Spinal cord (tissue), 9 donors: ENCODE measurements at regions not wholly inside any gene's neighbourhood (a gene's known extent, or its start where the extent isn't known, plus 50 kb on each side); places are given as distances from the start of the nearest gene placed in this dataset.

Experiments used
- DNase-seq, 6 donors: peaks; one replicate each; pipeline versions ENCODE4 v3.0.0 to v3.0.0-alpha.2; 2013 to 2015; ENCODE audit warnings: low spot score in 6 of 6, low read depth in 4 of 6
- H3K27ac ChIP-seq: one replicate; pipeline ENCODE4 v1.5.1; 2013; ENCODE audit warnings: low read depth, low read length, control low read depth
- H3K27me3 ChIP-seq: one replicate; pipeline ENCODE4 v1.6.1; 2013; ENCODE audit warnings: low read length; ENCODE audit not compliant: control insufficient read depth, insufficient read depth
- H3K36me3 ChIP-seq: one replicate; pipeline ENCODE4 v1.6.1; 2013; ENCODE audit warnings: low read length; ENCODE audit not compliant: control insufficient read depth, insufficient read depth
- H3K4me1 ChIP-seq: one replicate; pipeline ENCODE4 v1.6.1; 2013; ENCODE audit warnings: low read length; ENCODE audit not compliant: control insufficient read depth, insufficient read depth
- H3K4me3 ChIP-seq: one replicate; pipeline ENCODE4 v1.5.1; 2013; ENCODE audit warnings: low read depth, low read length, control low read depth
- H3K9me3 ChIP-seq: one replicate; pipeline ENCODE4 v1.6.1; 2013; ENCODE audit warnings: low read length; ENCODE audit not compliant: control insufficient read depth, insufficient read depth
- WGBS: methylation state at CpG from one replicate; pipeline ENCODE4 v1.1.5; 2013; ENCODE audit warnings: missing lambda C conversion rate; ENCODE audit not compliant: insufficient coverage; 5-methylcytosine and 5-hydroxymethylcytosine counted together
- donor health status: healthy.

- Histone ChIP-seq H3K36me3 (peaks cover 4% of the 10 kb centered on the region), H3K27me3 (no peaks in the 10 kb centered on the region), H3K9me3 (no peaks in the 10 kb centered on the region), H3K4me1 (no peaks in the 10 kb centered on the region), H3K27ac (no peak overlapping the region), H3K4me3 (no peak overlapping the region)
- no peak for DNase-seq
- WGBS: no CpG with 5 or more reads among the region's 1 CpG
Observed at GRCh38 chr14:66092206-66092605, 394.0 kb upstream of the CCDC196 start.

- H3K4me1 ChIP-seq: no peaks in the 10 kb centered on the region
- H3K27ac ChIP-seq: no peak overlapping the region
- no peaks in the 10 kb centered on the region for H3K27me3 ChIP-seq
- H3K36me3 ChIP-seq: peaks cover 4% of the 10 kb centered on the region
- no peak overlapping the region for H3K4me3 ChIP-seq
- 92% methylated on average over 12 of the region's 12 CpGs for WGBS
- no peaks in the 10 kb centered on the region for H3K9me3 ChIP-seq
- DNase-seq: no peak
Observed at GRCh38 chr14:66092748-66093147, 393.4 kb upstream of the CCDC196 start.

- H3K4me3 ChIP-seq: no peak overlapping the region
- no peak overlapping the region for H3K27ac ChIP-seq
- no peaks in the 10 kb centered on the region for H3K27me3 ChIP-seq
- no peaks in the 10 kb centered on the region for H3K9me3 ChIP-seq
- H3K36me3 ChIP-seq: peaks cover 4% of the 10 kb centered on the region
- 94% methylated on average over 37 of the region's 38 CpGs for WGBS
- no peaks in the 10 kb centered on the region for H3K4me1 ChIP-seq
- DNase-seq: no peak
Observed at GRCh38 chr14:66094001-66094727, 392.0 kb upstream of the CCDC196 start.

GRCh38 chr14:66099451-66099850 is 386.7 kb upstream of the CCDC196 start:
- Histone ChIP-seq H3K27me3 (no peaks in the 10 kb centered on the region), H3K9me3 (no peaks in the 10 kb centered on the region), H3K4me3 (no peak overlapping the region), H3K36me3 (no peaks in the 10 kb centered on the region), H3K4me1 (no peaks in the 10 kb centered on the region), H3K27ac (no peak overlapping the region)
- 80% methylated on average over 4 of the region's 4 CpGs for WGBS
- no peak for DNase-seq

- DNase-seq: no peak
- H3K9me3 ChIP-seq: no peaks in the 10 kb centered on the region
- no peak overlapping the region for H3K4me3 ChIP-seq
- H3K27ac ChIP-seq: no peak overlapping the region
- no peaks in the 10 kb centered on the region for H3K36me3 ChIP-seq
- no peaks in the 10 kb centered on the region for H3K27me3 ChIP-seq
- no CpG with 5 or more reads among the region's 1 CpG for WGBS
- H3K4me1 ChIP-seq: no peaks in the 10 kb centered on the region
Observed at GRCh38 chr14:66099931-66100330, 386.2 kb upstream of the CCDC196 start.

GRCh38 chr14:66101662-66102061 is 384.5 kb upstream of the CCDC196 start:
- Histone ChIP-seq H3K9me3 (no peaks in the 10 kb centered on the region), H3K36me3 (no peaks in the 10 kb centered on the region), H3K27me3 (no peaks in the 10 kb centered on the region), H3K4me1 (no peaks in the 10 kb centered on the region), H3K27ac (no peak overlapping the region), H3K4me3 (no peak overlapping the region)
- no CpG with 5 or more reads among the region's 1 CpG for WGBS
- DNase-seq: no peak

GRCh38 chr14:66104486-66104885 is 381.7 kb upstream of the CCDC196 start:
- 93% methylated on average over 4 of the region's 5 CpGs for WGBS
- no peak for DNase-seq
- Histone ChIP-seq H3K36me3 (no peaks in the 10 kb centered on the region), H3K4me3 (no peak overlapping the region), H3K4me1 (no peaks in the 10 kb centered on the region), H3K9me3 (no peaks in the 10 kb centered on the region), H3K27me3 (no peaks in the 10 kb centered on the region), H3K27ac (no peak overlapping the region)

- Histone ChIP-seq H3K27ac (no peak overlapping the region), H3K9me3 (no peaks in the 10 kb centered on the region), H3K4me3 (no peak overlapping the region), H3K27me3 (no peaks in the 10 kb centered on the region), H3K4me1 (no peaks in the 10 kb centered on the region), H3K36me3 (no peaks in the 10 kb centered on the region)
- 79% methylated on average over 4 of the region's 4 CpGs for WGBS
- DNase-seq: no peak
Observed at GRCh38 chr14:66105815-66106214, 380.4 kb upstream of the CCDC196 start.

GRCh38 chr14:66109426-66109825 is 376.7 kb upstream of the CCDC196 start:
- DNase-seq: no peak
- Histone ChIP-seq H3K27ac (no peak overlapping the region), H3K4me3 (no peak overlapping the region), H3K36me3 (no peaks in the 10 kb centered on the region), H3K4me1 (no peaks in the 10 kb centered on the region), H3K27me3 (no peaks in the 10 kb centered on the region), H3K9me3 (no peaks in the 10 kb centered on the region)
- 100% methylated on average over 1 of the region's 1 CpG for WGBS

GRCh38 chr14:66111891-66112290 is 374.3 kb upstream of the CCDC196 start:
- H3K27me3 ChIP-seq: no peaks in the 10 kb centered on the region
- WGBS: 99% methylated on average over 6 of the region's 6 CpGs
- no peak overlapping the region for H3K4me3 ChIP-seq
- no peaks in the 10 kb centered on the region for H3K4me1 ChIP-seq
- no peak overlapping the region for H3K27ac ChIP-seq
- H3K9me3 ChIP-seq: no peaks in the 10 kb centered on the region
- H3K36me3 ChIP-seq: no peaks in the 10 kb centered on the region
- DNase-seq: no peak
